ENCODE measurements at regions not wholly inside any gene's neighbourhood (a gene's known extent, or its start where the extent isn't known, plus 50 kb on each side); places are given as distances from the start of the nearest gene placed in this dataset.
"Not testable (repeated sequence)": the region's sequence is repeated elsewhere in the genome, so short reads cannot be mapped to it uniquely, and the experiment has no call there.

DNA sequence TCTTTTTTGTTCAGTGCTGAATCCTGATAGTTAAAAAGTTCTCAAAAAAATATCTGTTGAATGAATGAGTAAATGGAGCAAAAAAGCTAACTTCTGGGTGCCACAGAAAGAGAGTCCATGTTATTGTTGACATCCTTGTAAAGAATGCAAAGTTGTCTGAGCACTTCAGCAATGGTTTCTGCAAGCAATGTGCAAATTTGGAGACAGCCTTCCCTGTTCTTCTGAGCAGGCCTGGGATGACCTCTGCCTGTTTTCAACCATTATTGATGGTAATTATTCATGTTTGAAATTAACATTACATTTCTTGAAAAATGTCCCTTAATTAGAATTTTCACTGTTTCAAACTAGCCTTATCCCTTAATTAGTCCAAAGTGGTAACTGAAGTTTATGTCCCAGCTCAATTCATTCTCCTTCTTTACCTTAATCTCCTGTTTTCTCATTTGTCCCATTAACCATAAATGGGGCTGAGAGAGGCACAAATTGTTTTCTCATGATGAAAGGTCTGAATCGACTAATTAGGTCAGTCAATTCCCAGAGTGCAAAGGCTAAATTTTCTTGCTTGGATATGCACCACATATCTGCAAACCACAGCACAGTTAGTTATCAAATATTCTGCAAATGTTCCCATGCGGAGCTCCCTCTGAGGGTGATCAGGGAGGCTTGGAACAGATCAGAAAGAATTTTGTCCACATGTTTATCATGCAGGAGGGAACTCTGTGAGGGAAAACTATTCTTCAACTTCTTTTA lies 139.4 kb upstream of the KRR1 start:
- DNase-seq (ENCODE audit: low read depth in 2 of 2), result no peak

DNA sequence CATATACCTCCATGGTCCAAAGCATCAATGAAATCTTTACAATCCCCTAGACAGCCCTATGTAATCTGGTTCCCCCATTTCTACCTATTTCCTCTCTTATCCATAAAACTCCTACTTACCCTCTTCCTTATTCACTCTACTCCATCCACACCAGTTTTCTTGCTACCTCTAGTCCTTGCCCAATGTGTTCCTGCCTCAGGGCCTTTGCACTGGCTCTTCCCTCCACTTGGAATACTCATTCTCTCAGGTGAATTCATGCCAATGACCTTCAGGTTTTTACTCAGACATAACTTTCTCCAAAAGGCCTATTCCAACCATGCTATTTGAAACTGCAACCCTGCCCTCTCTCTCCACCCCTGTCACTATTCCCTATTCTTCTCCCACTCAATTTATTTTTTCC lies 138.7 kb upstream of the KRR1 start:
- DNase-seq (ENCODE audit: low read depth in 2 of 2), result no peak

DNA sequence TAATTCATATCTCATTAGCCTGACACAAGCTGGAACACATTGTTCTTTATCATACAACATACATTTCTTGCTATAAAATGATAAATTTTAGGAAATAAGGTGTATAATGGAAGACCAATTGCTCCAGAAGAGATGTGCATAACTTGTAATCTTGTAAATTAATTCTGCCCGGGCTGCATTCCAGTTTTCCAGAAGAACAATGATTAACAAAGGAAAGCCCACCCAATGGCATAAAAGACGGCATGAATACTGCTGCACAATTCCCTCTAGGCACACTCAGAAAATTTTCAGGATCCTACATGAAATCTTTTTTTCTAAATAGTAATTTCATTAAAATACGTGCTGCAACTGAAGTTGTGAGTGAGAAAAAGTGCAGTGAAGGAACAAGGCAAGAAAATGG lies 137.4 kb upstream of the KRR1 start:
- DNase-seq (ENCODE audit: low read depth in 2 of 2), result no peak

- no peak for DNase-seq (ENCODE audit: low read depth in 2 of 2)
Observed at GRCh38 chr12:75646329-75647210, 135.2 kb upstream of the KRR1 start.

- DNase-seq (ENCODE audit: low read depth in 2 of 2), result no peak
Observed at GRCh38 chr12:75644472-75645072, 133.2 kb upstream of the KRR1 start.

DNA sequence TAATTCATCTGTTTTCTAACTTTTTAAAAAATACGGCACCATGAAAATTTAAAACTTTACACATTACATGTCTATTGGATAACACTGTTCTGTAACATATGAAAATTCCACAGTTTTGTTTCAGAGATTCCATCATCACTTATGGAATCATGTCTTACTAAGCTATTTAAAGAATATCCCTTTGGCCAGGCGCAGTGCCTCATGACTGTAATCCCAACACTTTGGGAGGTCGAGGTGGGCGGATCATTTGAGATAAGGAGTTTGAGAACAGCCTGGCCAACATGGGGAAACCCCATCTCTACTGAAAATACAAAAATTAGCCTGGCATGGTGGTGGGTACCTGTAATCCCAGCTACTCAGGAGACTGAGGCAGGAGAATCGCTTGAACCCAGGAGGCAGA lies 131.7 kb upstream of the KRR1 start:
- DNase-seq (ENCODE audit: low read depth in 2 of 2), result not testable (repeated sequence)

DNA sequence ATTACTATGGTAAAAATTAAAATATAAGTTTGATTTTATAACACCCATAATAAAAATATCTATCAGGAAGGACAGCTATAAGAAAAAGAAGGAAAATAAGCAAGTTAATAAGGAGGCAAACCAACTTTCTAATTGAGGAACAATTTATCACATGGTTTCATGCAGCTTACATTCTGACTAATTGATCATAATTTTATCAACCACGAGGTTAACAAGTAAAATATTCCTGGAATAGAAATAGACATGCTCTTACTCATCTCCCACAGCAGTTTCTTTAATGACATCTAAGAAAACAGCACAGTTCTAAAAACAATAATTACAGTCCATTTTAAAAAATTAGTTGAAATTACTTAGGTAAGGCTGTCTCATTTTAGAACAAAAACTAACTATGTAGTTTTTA lies 130.8 kb upstream of the KRR1 start:
- no peak for DNase-seq (ENCODE audit: low read depth in 2 of 2)

DNA sequence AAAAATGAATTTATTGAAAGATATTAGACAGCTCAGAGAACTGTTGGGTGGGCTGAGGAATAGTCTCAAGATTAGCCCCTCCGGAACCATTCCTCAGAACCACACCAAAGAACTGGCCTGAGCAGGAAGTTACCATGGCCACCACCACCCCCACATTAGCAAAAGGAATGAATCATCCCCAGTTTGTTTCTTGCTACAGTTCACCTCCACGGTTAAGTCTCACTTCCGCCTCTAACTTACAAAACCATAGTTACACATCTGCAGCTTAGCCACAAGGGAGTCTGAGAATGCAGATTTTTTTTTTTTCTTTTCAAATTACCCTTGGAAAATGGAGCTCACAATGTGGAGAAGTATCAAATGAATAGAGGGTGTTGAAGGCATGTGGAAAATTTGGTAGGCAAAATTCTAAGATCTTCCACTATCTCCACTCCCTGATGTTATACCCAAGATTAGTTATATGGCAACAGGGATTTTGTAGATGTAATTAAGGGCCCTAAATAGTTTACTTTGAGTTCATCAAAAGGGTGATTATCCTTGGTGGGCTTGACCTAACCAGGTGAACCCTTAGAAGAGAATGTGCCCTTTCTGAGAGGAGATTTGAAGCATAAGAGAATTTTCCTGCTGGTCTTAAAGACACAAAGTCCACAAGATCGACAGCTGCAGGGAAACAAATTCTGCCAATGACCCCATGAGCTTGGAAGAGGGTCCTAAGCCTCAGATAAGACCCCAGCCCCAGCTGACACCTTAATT lies 129.8 kb upstream of the KRR1 start:
- peak in 1 of 2 donors; percentile 95 for DNase-seq (ENCODE audit: low read depth in 2 of 2)

DNA sequence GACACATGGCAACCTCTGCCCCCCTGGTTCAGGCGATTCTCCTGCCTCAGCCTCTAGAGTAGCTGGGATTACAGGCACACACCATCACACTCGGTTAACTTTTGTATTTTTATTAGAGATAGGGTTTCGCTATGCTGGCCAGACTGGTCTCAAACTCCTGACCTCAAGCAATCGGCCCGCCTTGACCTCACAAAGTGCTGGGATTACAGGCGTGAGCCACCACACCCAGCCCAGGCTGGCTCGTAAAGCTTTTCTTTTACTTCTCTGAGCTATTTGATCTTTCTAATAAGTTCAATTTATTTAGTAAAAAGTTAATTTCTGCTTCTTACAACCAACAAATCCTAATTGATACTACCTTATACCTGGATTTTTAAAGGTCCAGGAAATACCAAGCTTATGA lies 127.4 kb upstream of the KRR1 start:
- DNase-seq (ENCODE audit: low read depth in 2 of 2), result no peak

GRCh38 chr12:75636607-75637006 lies 125.2 kb upstream of the KRR1 start:
- DNase-seq (ENCODE audit: low read depth in 2 of 2), result no peak

DNA sequence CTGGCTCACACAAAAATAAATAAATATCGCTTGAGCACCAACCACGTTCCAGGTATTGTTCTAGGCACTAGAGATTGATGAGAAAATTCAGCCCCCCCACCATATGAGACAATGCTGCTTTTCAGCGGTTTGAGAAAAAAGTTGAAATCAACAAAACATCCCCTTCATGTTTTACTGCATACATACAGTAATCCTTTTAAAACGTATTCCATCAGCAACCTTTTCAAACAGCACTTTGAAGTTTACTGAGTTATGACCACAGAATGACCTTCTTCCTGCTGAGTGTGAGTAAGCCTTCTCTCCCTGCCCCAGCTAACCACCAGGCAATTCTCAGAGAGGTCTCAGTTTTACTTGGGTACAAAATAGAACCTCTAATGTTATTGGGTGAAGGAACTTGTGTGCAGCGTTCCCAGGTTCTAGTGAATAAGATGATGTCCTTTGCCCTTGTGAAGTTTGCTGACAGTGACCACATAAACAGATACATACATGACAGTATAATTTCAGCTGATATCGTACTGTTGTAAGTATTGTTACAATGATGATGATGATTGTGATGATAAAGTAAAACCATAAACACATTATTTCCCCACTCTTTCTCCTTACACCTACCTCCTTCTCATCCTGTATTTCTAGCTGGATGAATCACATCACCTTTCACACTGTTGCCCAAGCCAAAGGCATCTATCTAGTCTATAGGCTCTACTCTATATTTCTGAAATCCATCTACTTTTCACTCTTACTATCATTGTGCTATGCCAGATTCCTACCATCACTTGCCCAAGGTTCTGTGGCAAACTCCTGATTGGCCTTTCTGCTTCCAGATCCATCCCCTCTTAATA lies 124.4 kb upstream of the KRR1 start:
- peak; percentile 7 to 98 for DNase-seq (ENCODE audit: low read depth in 2 of 2)

DNA sequence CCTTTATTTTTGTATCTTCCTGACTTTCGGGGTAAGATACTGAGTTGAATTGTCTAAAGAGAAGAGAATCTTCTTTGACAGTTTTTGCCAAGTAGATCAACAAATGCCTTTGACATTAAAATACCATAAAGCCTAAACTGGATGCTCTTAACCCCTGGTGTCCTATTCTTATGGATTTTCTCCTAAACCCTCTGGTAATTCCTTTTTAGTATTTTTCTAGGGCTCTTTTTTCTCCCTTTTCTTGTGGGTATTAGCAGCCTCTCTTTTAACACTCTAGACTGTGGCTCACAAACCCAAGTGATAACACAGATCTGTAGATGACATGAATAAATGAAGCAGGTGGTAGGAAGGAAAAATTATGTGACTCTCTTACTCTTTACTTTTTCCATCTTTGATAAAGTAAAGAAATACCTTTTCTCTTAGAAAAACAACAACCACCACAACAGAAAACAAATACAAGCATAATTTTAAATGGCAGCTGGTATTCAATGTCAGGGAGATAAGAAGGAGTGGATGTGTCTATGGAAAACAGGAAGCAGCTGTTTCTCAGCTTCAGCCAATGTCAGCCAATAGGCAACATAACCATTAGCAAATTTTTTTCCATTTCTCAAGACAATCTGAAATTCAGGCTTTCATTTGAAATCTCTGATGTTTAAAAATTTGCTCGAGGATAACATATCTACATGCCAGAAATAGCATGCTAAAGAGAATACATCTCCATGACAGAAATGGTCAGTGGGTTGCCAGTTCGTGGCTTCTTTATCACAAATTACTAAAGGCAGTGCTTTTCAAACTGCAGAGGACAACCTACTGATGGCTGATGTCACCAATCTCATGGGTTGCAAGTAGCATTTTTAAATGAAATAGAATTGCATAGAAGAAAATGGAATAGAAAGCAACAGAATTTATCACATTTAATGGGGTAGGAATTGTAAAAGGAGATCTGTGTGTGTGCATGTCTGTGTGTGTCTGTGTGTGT lies 123.1 kb upstream of the KRR1 start:
- peak; percentile 21 to 86 for DNase-seq (ENCODE audit: low read depth in 2 of 2)

DNA sequence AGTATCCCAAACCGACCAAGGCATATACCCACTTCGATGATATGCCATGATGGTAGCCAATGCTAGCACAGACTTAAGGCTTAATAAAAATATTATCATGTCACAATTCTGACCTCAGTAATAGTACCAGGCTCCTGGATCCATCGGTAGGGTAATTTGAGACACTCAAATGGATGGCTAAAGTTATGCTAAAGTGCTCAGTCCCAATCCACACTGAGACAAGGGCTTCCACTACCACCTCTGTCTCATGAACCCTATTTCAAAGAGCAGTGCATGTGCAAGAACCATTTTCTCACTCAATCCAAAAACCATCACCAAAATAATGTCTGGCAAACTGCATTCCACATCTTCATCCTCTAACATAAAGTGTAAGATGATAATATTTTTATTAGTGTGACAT lies 122.4 kb upstream of the KRR1 start:
- DNase-seq (ENCODE audit: low read depth in 2 of 2), result no peak

- DNase-seq (ENCODE audit: low read depth in 2 of 2), result peak in 1 of 2 donors; percentile 79
Observed at GRCh38 chr12:75632442-75632841, 121.0 kb upstream of the KRR1 start.

DNA sequence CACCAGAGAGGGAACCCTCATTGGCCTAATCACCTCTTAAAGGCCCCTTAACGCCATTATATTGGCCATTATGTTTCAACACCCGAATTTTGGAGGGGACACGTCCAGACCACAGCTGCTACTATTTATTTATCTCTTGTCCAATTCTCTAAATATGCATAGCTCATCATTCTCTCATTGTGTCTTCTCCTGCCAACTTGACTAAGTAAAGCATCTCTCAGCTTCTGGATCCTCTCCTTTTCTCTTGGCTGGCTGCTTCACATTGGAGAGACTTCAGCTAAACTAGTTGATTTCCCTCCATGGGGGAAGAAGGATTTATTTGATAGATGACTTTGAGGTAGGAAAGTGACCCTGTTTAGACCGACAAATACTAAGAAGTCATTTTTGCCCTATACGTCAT lies 120.4 kb upstream of the KRR1 start:
- no peak for DNase-seq (ENCODE audit: low read depth in 2 of 2)

- DNase-seq (ENCODE audit: low read depth in 2 of 2), result no peak
Observed at GRCh38 chr12:75630091-75630490, 118.7 kb upstream of the KRR1 start.

DNA sequence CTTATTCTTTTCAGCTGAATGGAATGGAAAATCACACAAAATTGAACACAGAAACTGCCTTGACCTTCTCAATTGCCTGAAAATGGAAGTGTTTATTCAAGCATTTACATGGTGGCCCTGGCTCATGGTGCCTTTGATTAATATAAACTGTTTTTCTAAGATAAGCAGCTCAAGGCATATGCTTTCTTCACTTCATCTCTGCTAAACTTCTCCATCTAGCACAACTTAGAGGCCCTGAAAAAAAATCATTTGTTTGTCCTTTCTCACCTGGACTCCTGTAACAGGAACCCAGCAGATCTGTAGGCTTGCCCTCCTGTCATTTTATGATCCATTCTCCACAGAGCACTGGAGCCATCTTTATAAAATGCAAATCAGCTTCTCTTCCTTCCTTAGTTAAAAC lies 117.5 kb upstream of the KRR1 start:
- DNase-seq (ENCODE audit: low read depth in 2 of 2), result no peak

GRCh38 chr12:75628511-75628910 lies 117.1 kb upstream of the KRR1 start:
- DNase-seq (ENCODE audit: low read depth in 2 of 2), result no peak

DNA sequence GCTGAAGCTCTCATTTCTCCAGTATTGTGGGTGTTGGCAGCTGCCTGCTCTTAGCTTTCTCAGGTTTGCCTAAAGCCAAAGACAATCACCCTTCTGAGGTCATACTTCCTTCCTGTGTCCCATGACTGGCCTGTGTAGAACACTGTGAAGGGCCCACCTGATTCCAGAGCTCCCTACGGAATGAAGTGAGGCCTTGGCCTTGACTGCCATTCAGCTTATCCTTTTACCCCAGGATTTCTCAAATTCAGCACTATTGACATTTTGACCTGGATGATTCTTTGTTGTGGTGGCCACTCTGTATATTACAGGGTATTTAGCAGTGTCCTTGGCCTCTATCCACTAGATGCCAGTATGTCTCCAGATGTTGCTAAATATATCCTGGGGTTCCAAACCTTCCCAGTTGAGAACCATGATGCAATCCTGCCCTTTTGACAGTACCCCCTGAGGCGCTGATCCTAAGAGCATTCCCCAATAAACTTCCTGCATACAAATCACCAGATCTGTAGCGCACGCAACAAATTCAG lies 112.3 kb upstream of the KRR1 start:
- DNase-seq (ENCODE audit: low read depth in 2 of 2), result peak; percentile 23 to 89
